H1 (cell line): ENCODE measurements at regions not wholly inside any gene's neighbourhood (a gene's known extent, or its start where the extent isn't known, plus 50 kb on each side); places are given as distances from the start of the nearest gene placed in this dataset.

ENCODE experiments used
- CTCF ChIA-PET: fragments of 300-600 bp; sonication (Branson Sonifier 250); formaldehyde crosslinking; loops from one replicate; lab custom pipeline; 2021; ENCODE audit not compliant: partially characterized antibody; lab: Charles Lee
- POLR2A ChIA-PET: fragments of 300-600 bp; sonication (Branson Sonifier 250); formaldehyde crosslinking; loops from one replicate; lab custom pipeline; 2021; ENCODE audit warnings: inconsistent platforms; ENCODE audit not compliant: partially characterized antibody; lab: Charles Lee
- DNase-seq, 2 experiments: peaks; one replicate each; pipeline versions ENCODE4 v3.0.0 to v3.0.0-alpha.2; 2010 to 2022; ENCODE audit warnings: low spot score in 2 of 2, low read depth in 1 of 2, mixed read lengths in 1 of 2
- FAIRE-seq: peaks from 2 replicates; lab custom pipeline; 2011; peaks lifted over from hg19 to GRCh38; lab: Jason Lieb, UNC
- H2AFZ ChIP-seq: 2 replicates; pipeline ENCODE4 v1.8.1; 2012; ENCODE audit warnings: low read length, inconsistent platforms
- H2AK5ac ChIP-seq: 2 replicates; pipeline ENCODE4 v1.6.1; 2013; ENCODE audit warnings: low read depth, low read length
- H2BK120ac ChIP-seq: replicated peaks from 2 replicates; pipeline ENCODE3; 2013; ENCODE audit warnings: low read depth, low read length, inconsistent platforms
- H2BK12ac ChIP-seq: 2 replicates; pipeline ENCODE4 v1.6.1; 2013; ENCODE audit warnings: low read depth, low read length
- H2BK15ac ChIP-seq: 2 replicates; pipeline ENCODE4 v1.6.1; 2013; ENCODE audit warnings: low read length
- H2BK20ac ChIP-seq: 2 replicates; pipeline ENCODE4 v1.6.1; 2013; ENCODE audit warnings: low read length
- H2BK5ac ChIP-seq: 2 replicates; pipeline ENCODE4 v1.6.1; 2013; ENCODE audit warnings: low read depth, low read length
- H3K14ac ChIP-seq: 2 replicates; pipeline ENCODE4 v1.6.1; 2013; ENCODE audit warnings: inconsistent platforms; ENCODE audit not compliant: insufficient read length
- H3K18ac ChIP-seq: 2 replicates; pipeline ENCODE4 v1.6.1; 2013; ENCODE audit warnings: low read length; ENCODE audit errors: extremely low read depth
- H3K23ac ChIP-seq: 2 replicates; pipeline ENCODE4 v1.6.1; 2013; ENCODE audit warnings: inconsistent platforms; ENCODE audit not compliant: insufficient read length
- H3K23me2 ChIP-seq: 2 replicates; pipeline ENCODE4 v1.6.1; 2013; ENCODE audit warnings: low read depth, low read length
- H3K27ac ChIP-seq: 2 replicates; pipeline ENCODE4 v1.6.1; 2011; ENCODE audit warnings: low read depth, low read length, inconsistent platforms
- H3K27me3 ChIP-seq, 4 experiments: replicated peaks in 1 of 4; 1 replicate in 1 of 4; 2 replicates in 3 of 4; pipeline versions ENCODE4 v1.6.1 to v1.8.1; 2011 to 2013; ENCODE audit warnings: low read length in 3 of 4, mild to moderate bottlenecking in 3 of 4, inconsistent platforms in 2 of 4, mixed read lengths in 2 of 4, moderate library complexity in 1 of 4; ENCODE audit not compliant: control insufficient read depth in 3 of 4, insufficient read depth in 3 of 4; ENCODE audit errors: extremely low read depth in 1 of 4
- H3K36me3 ChIP-seq, 4 experiments: 2 replicates each; pipeline versions ENCODE4 v1.6.1 to v1.8.1; 2011 to 2013; ENCODE audit warnings: mild to moderate bottlenecking in 4 of 4, low read length in 3 of 4, moderate library complexity in 2 of 4, control low read depth in 1 of 4, inconsistent platforms in 1 of 4; ENCODE audit not compliant: insufficient read depth in 4 of 4, control insufficient read depth in 2 of 4
- H3K4ac ChIP-seq: replicated peaks from 2 replicates; pipeline ENCODE3; 2013; ENCODE audit warnings: low read length, low read depth, mixed read lengths, inconsistent platforms; ENCODE audit not compliant: insufficient read length
- H3K4me1 ChIP-seq, 4 experiments: replicated peaks in 1 of 4; 1 replicate in 1 of 4; 2 replicates in 3 of 4; pipeline versions ENCODE4 v1.6.1 to v1.8.1; 2011 to 2013; ENCODE audit warnings: low read length in 3 of 4, inconsistent platforms in 2 of 4, mixed read lengths in 1 of 4; ENCODE audit not compliant: insufficient read depth in 4 of 4, control insufficient read depth in 3 of 4
- H3K4me2 ChIP-seq, 2 experiments: 2 replicates each; pipeline versions ENCODE4 v1.6.1 to v1.8.1; 2011 to 2013; ENCODE audit warnings: low read depth in 2 of 2, low read length in 2 of 2, control low read depth in 1 of 2, inconsistent platforms in 1 of 2, mild to moderate bottlenecking in 1 of 2; ENCODE audit not compliant: insufficient read depth in 1 of 2
- H3K4me3 ChIP-seq, 4 experiments: fragments of 200-600, 300-600 bp in 1 of 4; sonication (generic), shearing (Covaris generic), sonication (Bioruptor Twin) in 1 of 4; 2 replicates each; pipeline versions ENCODE4 v1.5.1 to v1.8.1; 2011 to 2016; ENCODE audit warnings: low read length in 4 of 4, low read depth in 3 of 4, control low read depth in 2 of 4, inconsistent platforms in 2 of 4, mild to moderate bottlenecking in 2 of 4, mixed read lengths in 1 of 4, moderate library complexity in 1 of 4; ENCODE audit not compliant: insufficient read depth in 2 of 4; ENCODE audit errors: extremely low read depth in 1 of 4
- H3K56ac ChIP-seq: replicated peaks from 2 replicates; pipeline ENCODE3; 2013; ENCODE audit warnings: low read depth, mild to moderate bottlenecking, mixed read lengths, low read length, inconsistent platforms; ENCODE audit not compliant: insufficient read length
- H3K79me1 ChIP-seq: 2 replicates; pipeline ENCODE4 v1.6.1; 2013; ENCODE audit warnings: low read depth, low read length, control low read depth
- H3K79me2 ChIP-seq, 2 experiments: 2 replicates each; pipeline versions ENCODE4 v1.6.1 to v1.8.1; 2012 to 2013; ENCODE audit warnings: low read length in 2 of 2, mild to moderate bottlenecking in 2 of 2, inconsistent platforms in 1 of 2; ENCODE audit not compliant: insufficient read depth in 2 of 2, control insufficient read depth in 1 of 2
- H3K9ac ChIP-seq, 4 experiments: replicated peaks in 1 of 4; 1 replicate in 1 of 4; 2 replicates in 3 of 4; pipeline versions ENCODE4 v1.6.1 to v1.8.1; 2011 to 2013; ENCODE audit warnings: low read depth in 3 of 4, low read length in 3 of 4, control low read depth in 2 of 4, mild to moderate bottlenecking in 2 of 4, moderate library complexity in 2 of 4, inconsistent platforms in 1 of 4; ENCODE audit errors: extremely low read depth in 1 of 4
- H3K9me3 ChIP-seq, 2 experiments: 2 replicates each; pipeline versions ENCODE4 v1.6.1 to v1.8.1; 2012 to 2013; ENCODE audit warnings: mild to moderate bottlenecking in 2 of 2, moderate library complexity in 2 of 2, control low read depth in 1 of 2, inconsistent platforms in 1 of 2, low read depth in 1 of 2, low read length in 1 of 2, mixed read lengths in 1 of 2; ENCODE audit not compliant: insufficient read depth in 2 of 2
- H4K20me1 ChIP-seq, 2 experiments: replicated peaks in 1 of 2; 2 replicates each; pipeline versions ENCODE3 to v1.8.1; 2011 to 2013; ENCODE audit warnings: inconsistent platforms in 2 of 2, low read length in 2 of 2, mild to moderate bottlenecking in 1 of 2; ENCODE audit not compliant: insufficient read depth in 2 of 2, control insufficient read depth in 1 of 2
- H4K5ac ChIP-seq: 2 replicates; pipeline ENCODE4 v1.6.1; 2013; ENCODE audit warnings: low read length, low read depth, mixed read lengths, inconsistent platforms; ENCODE audit not compliant: insufficient read length
- H4K8ac ChIP-seq: 2 replicates; pipeline ENCODE4 v1.8.0; 2013; ENCODE audit warnings: mild to moderate bottlenecking, moderate library complexity, low read length, inconsistent platforms; ENCODE audit not compliant: insufficient read depth; ENCODE audit errors: extremely low read depth
- H4K91ac ChIP-seq: replicated peaks from 2 replicates; pipeline ENCODE3; 2013; ENCODE audit warnings: low read length, mixed read lengths, inconsistent platforms; ENCODE audit not compliant: insufficient read length
- ATF3 ChIP-seq: IDR thresholded peaks from 2 replicates; pipeline ENCODE4 v1.6.1; 2011; ENCODE audit warnings: low read depth, mild to moderate bottlenecking, low read length; ENCODE audit not compliant: insufficient read depth
- CBX5 ChIP-seq: fragments of 300-800, 300-1000 bp; sonication (generic); IDR thresholded peaks from 2 replicates; pipeline ENCODE4 v1.7.1; 2016; ENCODE audit warnings: antibody characterized with exemption, low read length, low read depth
- CEBPB ChIP-seq: IDR thresholded peaks from 2 replicates; pipeline ENCODE4 v1.6.1; 2012; ENCODE audit warnings: low read depth, low read length
- CHD2 ChIP-seq: IDR thresholded peaks from 2 replicates; pipeline ENCODE4 v1.6.1; 2012; ENCODE audit warnings: low read length, improper control_type of control experiment
- EGR1 ChIP-seq: IDR thresholded peaks from 2 replicates; pipeline ENCODE4 v1.6.1; 2011; ENCODE audit warnings: low read depth, low read length, borderline replicate concordance
- HDAC6 ChIP-seq: IDR thresholded peaks from one replicate; pipeline ENCODE4 v1.7.1; 2012; ENCODE audit warnings: low read depth, mild to moderate bottlenecking, inconsistent platforms, low read length, moderate library complexity
- NANOG ChIP-seq: IDR thresholded peaks from 2 replicates; pipeline ENCODE4 v1.6.1; 2011; ENCODE audit warnings: low read length, low read depth, mild to moderate bottlenecking, inconsistent platforms; ENCODE audit not compliant: insufficient read depth, poor library complexity, severe bottlenecking
- POLR2A ChIP-seq, 2 experiments: IDR thresholded peaks; 1 replicate in 1 of 2; 2 replicates in 1 of 2; pipeline ENCODE4 v1.6.1; 2011; ENCODE audit warnings: low read depth in 2 of 2, low read length in 2 of 2, mild to moderate bottlenecking in 2 of 2; ENCODE audit errors: control extremely low read depth in 1 of 2
- RAD21 ChIP-seq, 2 experiments: IDR thresholded peaks in 1 of 2; conservative IDR thresholded peaks in 1 of 2; 2 replicates each; pipeline ENCODE4 v1.6.1; 2011; ENCODE audit warnings: low read depth in 2 of 2, low read length in 2 of 2, improper control_type of control experiment in 1 of 2, inconsistent platforms in 1 of 2, mild to moderate bottlenecking in 1 of 2, moderate library complexity in 1 of 2
- RXRA ChIP-seq: IDR thresholded peaks from 2 replicates; pipeline ENCODE4 v1.6.1; 2011; ENCODE audit warnings: low read depth, mild to moderate bottlenecking, low read length, moderate library complexity; ENCODE audit not compliant: insufficient read depth
- SRF ChIP-seq: IDR thresholded peaks from 2 replicates; pipeline ENCODE4 v1.6.1; 2011; ENCODE audit warnings: mild to moderate bottlenecking, low read depth, low read length, moderate library complexity
- TAF1 ChIP-seq: IDR thresholded peaks from 2 replicates; pipeline ENCODE4 v1.6.1; 2011; ENCODE audit warnings: mild to moderate bottlenecking, low read depth, low read length
- WGBS, 2 experiments: shearing (Covaris generic) in 1 of 2; methylation state at CpG; one replicate each; pipeline versions ENCODE4 v1.1.6 to v1.1.7; 2013 to 2015; ENCODE audit warnings: low lambda C conversion rate in 2 of 2, mixed read lengths in 2 of 2, inconsistent platforms in 1 of 2, low coverage in 1 of 2, missing lambda C conversion rate in 1 of 2; ENCODE audit not compliant: insufficient replicate concordance in 2 of 2, insufficient coverage in 1 of 2, insufficient read length in 1 of 2; ENCODE audit errors: extremely low coverage in 1 of 2, missing lambda C conversion rate in 1 of 2; 5-methylcytosine and 5-hydroxymethylcytosine counted together

- Histone ChIP-seq H3K4me2 (no peak overlapping the region), H4K91ac (no peak overlapping the region), H3K9me3 (no peaks in the 10 kb centered on the region), H3K4ac (no peak overlapping the region), H3K79me1 (no peaks in the 10 kb centered on the region), H2BK120ac (no peak overlapping the region), H2AFZ (no peak overlapping the region), H4K5ac (no peak overlapping the region), H3K27ac (no peak overlapping the region), H3K79me2 (no peaks in the 10 kb centered on the region), H3K23ac (no peak overlapping the region), H3K18ac (no peak overlapping the region), H2BK5ac (no peak overlapping the region), H3K4me3 (no peak overlapping the region), H2AK5ac (no peak overlapping the region), H2BK15ac (no peak overlapping the region), H3K9ac (no peak overlapping the region), H2BK12ac (no peak overlapping the region), H4K8ac (no peak overlapping the region), H3K27me3 (no peaks in the 10 kb centered on the region), H4K20me1 (no peaks in the 10 kb centered on the region), H3K56ac (no peak overlapping the region), H3K23me2 (no peaks in the 10 kb centered on the region; the same call in 1 of the 2 replicates), H3K4me1 (no peaks in the 10 kb centered on the region), H2BK20ac (no peak overlapping the region), H3K36me3 (no peaks in the 10 kb centered on the region), H3K14ac (no peak overlapping the region)
- ChIA-PET CTCF (interaction anchor here (1.1 to 1.2 kb wide), 2 partner anchors 148 to 263 kb away, joined by 3 to 4 read pairs; no protein-coding TSS in a partner anchor), POLR2A (no interaction called here)
- FAIRE-seq (no peak), DNase-seq (no peak)
- WGBS, 2 experiments: 84% methylated on average over 1 of the region's 1 CpG; no CpG with 5 or more reads in 1 of the 2 experiments
- TF ChIP-seq TAF1 (no peak), SRF (no peak), CBX5 (no peak), NANOG (no peak), CHD2 (no peak), RXRA (no peak), ATF3 (no peak), POLR2A (IDR thresholded peaks at IDR 0.05; ENCODE audit: control extremely low read depth in 1 of 2, low read depth in 2 of 2, low read length in 2 of 2) (no peak), HDAC6 (no peak), CEBPB (no peak), RAD21 (IDR thresholded peaks at IDR 0.05 in 1 of 2, conservative IDR thresholded peaks at IDR 0.05 in 1 of 2; ENCODE audit: low read depth in 2 of 2, low read length in 2 of 2) (no peak), EGR1 (no peak)
These were observed 112.7 kb downstream of the NFKBIZ start for GRCh38 chr3:101962055-101962454.
